Testis (tissue), 2 donors: ENCODE measurements at regions not wholly inside any gene's neighbourhood (a gene's known extent, or its start where the extent isn't known, plus 50 kb on each side); places are given as distances from the start of the nearest gene placed in this dataset.

ENCODE experiments used
- DNase-seq: peaks from one replicate; pipeline ENCODE4 v3.0.0-alpha.2; 2019
- H3K27ac ChIP-seq, 2 donors: fragments of 200-600 bp; sonication (generic); one replicate each; pipeline ENCODE4 v1.5.1; 2019
- H3K27me3 ChIP-seq: fragments of 200-600 bp; sonication (generic); one replicate; pipeline ENCODE4 v1.5.1; 2019
- H3K36me3 ChIP-seq: fragments of 200-600 bp; sonication (generic); one replicate; pipeline ENCODE4 v1.5.1; 2017; ENCODE audit warnings: low read depth; ENCODE audit errors: missing control alignments
- H3K4me1 ChIP-seq: fragments of 200-600 bp; sonication (generic); one replicate; pipeline ENCODE4 v1.5.1; 2019
- H3K4me3 ChIP-seq, 2 donors: fragments of 200-600 bp; sonication (generic); one replicate each; pipeline ENCODE4 v1.5.1; 2017 to 2019
- H3K9me3 ChIP-seq: fragments of 200-600 bp; sonication (generic); one replicate; pipeline ENCODE4 v1.5.1; 2017
- POLR2A ChIP-seq: fragments of 450-650 bp; IDR thresholded peaks from one replicate; pipeline ENCODE4 v1.6.1; 2017; ENCODE audit warnings: antibody characterized with exemption, mild to moderate bottlenecking, moderate library complexity
- WGBS, 2 donors: methylation state at CpG; one replicate each; pipeline ENCODE4 v1.1.5; 2018; 5-methylcytosine and 5-hydroxymethylcytosine counted together
- intact Hi-C: fragments of 100-400 bp; cut with DNase I; formaldehyde crosslinking; loops from one replicate; pipeline ENCODE4 v1.15.1; 2023; ENCODE audit warnings: low total_unique reads
- TF ChIP-seq, protein P1 (sequence below), 3 experiments: fragments of 450-650 bp in 2 of 3; fragments of 200-600 bp in 1 of 3; sonication (generic) in 1 of 3; IDR thresholded peaks; one replicate each; pipeline ENCODE4 v1.5.1; 2016 to 2019; ENCODE audit warnings: antibody characterized with exemption in 3 of 3, mild to moderate bottlenecking in 2 of 3, moderate library complexity in 1 of 3

GRCh38 chr6:79818471-79818870 lies 128.9 kb downstream of the ELOVL4 start:
- no peaks in the 10 kb centered on the region for H3K27me3 ChIP-seq
- intact Hi-C loops, result no loop called here
- WGBS, 2 donors, result 92 to 95% methylated on average over 3 of the region's 3 CpGs
- DNase-seq, result no peak
- H3K4me1 ChIP-seq, result no peaks in the 10 kb centered on the region
- H3K36me3 ChIP-seq, result no peaks in the 10 kb centered on the region
- TF ChIP-seq, protein P1, sequence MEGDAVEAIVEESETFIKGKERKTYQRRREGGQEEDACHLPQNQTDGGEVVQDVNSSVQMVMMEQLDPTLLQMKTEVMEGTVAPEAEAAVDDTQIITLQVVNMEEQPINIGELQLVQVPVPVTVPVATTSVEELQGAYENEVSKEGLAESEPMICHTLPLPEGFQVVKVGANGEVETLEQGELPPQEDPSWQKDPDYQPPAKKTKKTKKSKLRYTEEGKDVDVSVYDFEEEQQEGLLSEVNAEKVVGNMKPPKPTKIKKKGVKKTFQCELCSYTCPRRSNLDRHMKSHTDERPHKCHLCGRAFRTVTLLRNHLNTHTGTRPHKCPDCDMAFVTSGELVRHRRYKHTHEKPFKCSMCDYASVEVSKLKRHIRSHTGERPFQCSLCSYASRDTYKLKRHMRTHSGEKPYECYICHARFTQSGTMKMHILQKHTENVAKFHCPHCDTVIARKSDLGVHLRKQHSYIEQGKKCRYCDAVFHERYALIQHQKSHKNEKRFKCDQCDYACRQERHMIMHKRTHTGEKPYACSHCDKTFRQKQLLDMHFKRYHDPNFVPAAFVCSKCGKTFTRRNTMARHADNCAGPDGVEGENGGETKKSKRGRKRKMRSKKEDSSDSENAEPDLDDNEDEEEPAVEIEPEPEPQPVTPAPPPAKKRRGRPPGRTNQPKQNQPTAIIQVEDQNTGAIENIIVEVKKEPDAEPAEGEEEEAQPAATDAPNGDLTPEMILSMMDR (IDR thresholded peaks at IDR 0.05), result no peak
- TF ChIP-seq POLR2A, result no peak
- no peak overlapping the region for H3K4me3 ChIP-seq
- H3K9me3 ChIP-seq, result no peaks in the 10 kb centered on the region
- H3K27ac ChIP-seq, result no peak overlapping the region

DNA sequence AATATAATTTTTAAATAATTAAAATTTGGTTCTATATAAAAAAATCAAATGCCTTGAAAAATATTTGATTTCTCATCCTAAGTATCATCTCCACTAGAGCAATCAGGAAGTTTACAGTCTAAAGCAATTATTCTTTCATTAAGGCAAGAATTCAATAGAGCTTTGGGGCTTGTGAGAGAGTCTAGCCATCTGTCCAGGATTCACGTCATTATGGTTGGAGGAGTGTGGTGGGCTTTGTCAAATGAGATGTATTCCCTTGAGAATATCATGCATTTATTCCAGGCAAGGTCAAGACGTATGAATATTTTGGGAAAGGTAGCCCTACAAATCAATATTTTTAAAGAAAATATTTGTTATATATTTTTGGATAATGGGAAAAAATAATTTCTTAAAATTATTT lies 132.4 kb downstream of the ELOVL4 start:
- H3K4me3 ChIP-seq, result no peak overlapping the region
- no peak for TF ChIP-seq POLR2A
- TF ChIP-seq, protein P1 (IDR thresholded peaks at IDR 0.05), result no peak

GRCh38 chr6:79813854-79814709 lies 133.3 kb downstream of the ELOVL4 start:
- no peak for TF ChIP-seq POLR2A
- TF ChIP-seq, protein P1 (IDR thresholded peaks at IDR 0.05), result peak; percentile 78 to 88 (median 80)
- peak; percentile 91 for DNase-seq
- Histone ChIP-seq H3K4me1 (no peaks in the 10 kb centered on the region), H3K27ac (no peak overlapping the region), H3K27me3 (no peaks in the 10 kb centered on the region), H3K9me3 (no peaks in the 10 kb centered on the region), H3K36me3 (no peaks in the 10 kb centered on the region), H3K4me3 (no peak overlapping the region)
- intact Hi-C loops, result no loop called here
- 22 to 31% methylated on average over 4 of the region's 4 CpGs for WGBS, 2 donors

More for the DNA sequence above, 132.4 kb downstream of the ELOVL4 start:
- Histone ChIP-seq H3K27ac (no peak overlapping the region), H3K27me3 (no peaks in the 10 kb centered on the region), H3K36me3 (no peaks in the 10 kb centered on the region), H3K9me3 (no peaks in the 10 kb centered on the region), H3K4me1 (no peaks in the 10 kb centered on the region)
- DNase-seq, result no peak
- WGBS, 2 donors, result 58 to 65% methylated on average over 2 of the region's 2 CpGs
- intact Hi-C loops, result no loop called here

DNA sequence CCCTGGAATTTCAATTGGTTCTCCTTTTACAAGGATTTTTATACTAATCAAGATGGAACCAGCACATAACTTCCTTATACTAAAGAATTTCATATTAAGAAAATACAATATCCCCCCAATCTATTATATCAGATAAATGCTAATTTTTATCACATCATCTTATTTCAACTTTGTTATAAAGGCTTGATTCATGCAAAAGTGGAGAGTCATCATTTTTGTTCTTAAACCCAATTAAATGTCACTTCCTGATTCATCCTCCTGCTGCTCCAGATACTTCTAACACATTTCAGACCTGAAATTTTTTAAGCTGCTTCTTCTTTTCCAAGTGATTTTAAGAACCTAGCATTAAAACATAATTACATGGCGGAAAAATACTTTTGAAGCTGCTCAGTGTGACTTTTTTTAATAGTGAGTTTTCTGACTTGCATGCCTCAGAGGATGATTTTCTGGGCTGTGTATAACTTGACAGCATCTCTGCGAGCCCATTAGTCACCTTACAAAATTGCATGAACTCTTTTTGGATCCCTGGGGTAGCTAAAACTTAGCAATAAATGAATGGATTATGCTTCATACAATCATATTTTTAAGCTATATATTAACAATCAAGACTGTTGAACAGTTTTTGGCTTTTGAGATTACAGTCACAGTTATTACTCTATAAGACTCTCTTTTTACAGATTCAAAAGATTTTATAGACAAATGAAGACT lies 134.1 kb downstream of the ELOVL4 start:
- Histone ChIP-seq H3K9me3 (no peaks in the 10 kb centered on the region), H3K36me3 (no peaks in the 10 kb centered on the region), H3K27ac (no peak overlapping the region), H3K27me3 (no peaks in the 10 kb centered on the region), H3K4me3 (no peak overlapping the region), H3K4me1 (no peaks in the 10 kb centered on the region)
- intact Hi-C loops, result no loop called here
- WGBS, 2 donors, result 79 to 90% methylated on average over 2 of the region's 2 CpGs
- TF ChIP-seq, protein P1 (IDR thresholded peaks at IDR 0.05), result no peak
- TF ChIP-seq POLR2A, result no peak
- no peak for DNase-seq
